ENCODE measurements at regions not wholly inside any gene's neighbourhood (a gene's known extent, or its start where the extent isn't known, plus 50 kb on each side); places are given as distances from the start of the nearest gene placed in this dataset.

GRCh38 chr2:118295592-118296390 lies 207.5 kb downstream of the INSIG2 start:
- ATAC-seq, result no peak
- H3K4me1 Mint-ChIP-seq, result no peaks in the 10 kb centered on the region
- no peak for DNase-seq
- no peak overlapping the region for H3K27ac Mint-ChIP-seq
- intact Hi-C loops (cut with DNase I, micrococcal nuclease), result no loop called here
- CTCF ChIA-PET, result no interaction called here
- POLR2A ChIA-PET, result no interaction called here
- no peaks in the 10 kb centered on the region for H3K9me3 Mint-ChIP-seq (ENCODE audit: low read depth)
- H3K27me3 Mint-ChIP-seq, result peaks cover 26% of the 10 kb centered on the region
- H3K36me3 Mint-ChIP-seq (ENCODE audit: low read depth), result no peaks in the 10 kb centered on the region
- no peak overlapping the region for H3K4me3 Mint-ChIP-seq

- H3K36me3 Mint-ChIP-seq (ENCODE audit: low read depth), result no peaks in the 10 kb centered on the region
- ATAC-seq, result no peak
- no peak overlapping the region for H3K4me3 Mint-ChIP-seq
- peaks cover 21% of the 10 kb centered on the region for H3K27me3 Mint-ChIP-seq
- intact Hi-C loops (cut with DNase I, micrococcal nuclease), result no loop called here
- ChIA-PET CTCF (no interaction called here), POLR2A (no interaction called here)
- DNase-seq, result no peak
- H3K4me1 Mint-ChIP-seq, result no peaks in the 10 kb centered on the region
- no peaks in the 10 kb centered on the region for H3K9me3 Mint-ChIP-seq (ENCODE audit: low read depth)
- H3K27ac Mint-ChIP-seq, result no peak overlapping the region
Measured at GRCh38 chr2:118294063-118294462, 205.8 kb downstream of the INSIG2 start.

GRCh38 chr2:118292991-118293390 lies 204.7 kb downstream of the INSIG2 start:
- ATAC-seq, result no peak
- Mint-ChIP-seq H3K4me1 (no peaks in the 10 kb centered on the region), H3K9me3 (ENCODE audit: low read depth) (no peaks in the 10 kb centered on the region), H3K27me3 (peaks cover 17% of the 10 kb centered on the region), H3K4me3 (no peak overlapping the region), H3K27ac (no peak overlapping the region), H3K36me3 (ENCODE audit: low read depth) (no peaks in the 10 kb centered on the region)
- DNase-seq, result no peak
- ChIA-PET POLR2A (no interaction called here), CTCF (no interaction called here)
- intact Hi-C loops (cut with DNase I, micrococcal nuclease), result no loop called here

- no peak overlapping the region for H3K27ac Mint-ChIP-seq
- no peak for ATAC-seq
- POLR2A ChIA-PET, result no interaction called here
- DNase-seq, result no peak
- H3K36me3 Mint-ChIP-seq (ENCODE audit: low read depth), result no peaks in the 10 kb centered on the region
- intact Hi-C loops (cut with DNase I, micrococcal nuclease), result no loop called here
- no peaks in the 10 kb centered on the region for H3K4me1 Mint-ChIP-seq
- no peak overlapping the region for H3K4me3 Mint-ChIP-seq
- CTCF ChIA-PET, result interaction anchor here (1.3 kb wide), 1 partner anchor 18 kb away, joined by 4 read pairs; no protein-coding TSS in a partner anchor
- H3K27me3 Mint-ChIP-seq, result peaks cover 14% of the 10 kb centered on the region
- H3K9me3 Mint-ChIP-seq (ENCODE audit: low read depth), result no peaks in the 10 kb centered on the region
Measured at GRCh38 chr2:118291251-118291880, 203.1 kb downstream of the INSIG2 start.

GRCh38 chr2:118290411-118291250 lies 202.4 kb downstream of the INSIG2 start:
- peaks cover 9% of the 10 kb centered on the region for H3K27me3 Mint-ChIP-seq
- POLR2A ChIA-PET, result no interaction called here
- H3K36me3 Mint-ChIP-seq (ENCODE audit: low read depth), result no peaks in the 10 kb centered on the region
- H3K9me3 Mint-ChIP-seq (ENCODE audit: low read depth), result no peaks in the 10 kb centered on the region
- H3K4me3 Mint-ChIP-seq, result no peak overlapping the region
- DNase-seq (no peak), ATAC-seq (no peak)
- no peak overlapping the region for H3K27ac Mint-ChIP-seq
- CTCF ChIA-PET, result interaction anchor here (0.8 to 1.3 kb wide), 2 partner anchors 17 to 451 kb away, joined by 3 to 4 read pairs; no protein-coding TSS in a partner anchor
- no peaks in the 10 kb centered on the region for H3K4me1 Mint-ChIP-seq
- intact Hi-C loops (cut with DNase I, micrococcal nuclease), result no loop called here

GRCh38 chr2:118279005-118279404 lies 190.7 kb downstream of the INSIG2 start:
- Mint-ChIP-seq H3K27me3 (peaks cover 25% of the 10 kb centered on the region), H3K36me3 (ENCODE audit: low read depth) (no peaks in the 10 kb centered on the region), H3K4me1 (no peaks in the 10 kb centered on the region), H3K4me3 (no peak overlapping the region), H3K27ac (no peak overlapping the region), H3K9me3 (ENCODE audit: low read depth) (no peaks in the 10 kb centered on the region)
- DNase-seq (no peak), ATAC-seq (no peak)
- POLR2A ChIA-PET, result no interaction called here
- intact Hi-C loops (cut with DNase I, micrococcal nuclease), result no loop called here
- CTCF ChIA-PET, result interaction anchor here (1.0 to 1.1 kb wide), 2 partner anchors 20 to 35 kb away, joined by 3 to 4 read pairs; no protein-coding TSS in a partner anchor

GRCh38 chr2:118278046-118278445 lies 189.8 kb downstream of the INSIG2 start:
- Mint-ChIP-seq H3K4me3 (no peak overlapping the region), H3K9me3 (ENCODE audit: low read depth) (no peaks in the 10 kb centered on the region), H3K27me3 (peaks cover 20% of the 10 kb centered on the region), H3K36me3 (ENCODE audit: low read depth) (no peaks in the 10 kb centered on the region), H3K4me1 (no peaks in the 10 kb centered on the region), H3K27ac (no peak overlapping the region)
- ATAC-seq, result no peak
- ChIA-PET POLR2A (no interaction called here), CTCF (no interaction called here)
- DNase-seq, result no peak
- intact Hi-C loops (cut with DNase I, micrococcal nuclease), result no loop called here

- ChIA-PET CTCF (no interaction called here), POLR2A (no interaction called here)
- H3K27me3 Mint-ChIP-seq, result peaks cover 18% of the 10 kb centered on the region
Measured at GRCh38 chr2:118274841-118275510, 186.7 kb downstream of the INSIG2 start.

GRCh38 chr2:118272391-118272790 lies 184.1 kb downstream of the INSIG2 start:
- H3K4me1 Mint-ChIP-seq, result no peaks in the 10 kb centered on the region
- no peak overlapping the region for H3K4me3 Mint-ChIP-seq
- H3K27ac Mint-ChIP-seq, result no peak overlapping the region
- no peaks in the 10 kb centered on the region for H3K9me3 Mint-ChIP-seq (ENCODE audit: low read depth)
- ChIA-PET POLR2A (no interaction called here), CTCF (no interaction called here)
- DNase-seq, result no peak
- no peaks in the 10 kb centered on the region for H3K36me3 Mint-ChIP-seq (ENCODE audit: low read depth)
- intact Hi-C loops (cut with DNase I, micrococcal nuclease), result no loop called here
- H3K27me3 Mint-ChIP-seq, result peaks cover 14% of the 10 kb centered on the region
- ATAC-seq, result no peak

More at GRCh38 chr2:118274841-118275510, 186.7 kb downstream of the INSIG2 start:
- no peak for ATAC-seq
- no peak for DNase-seq
- Mint-ChIP-seq H3K36me3 (ENCODE audit: low read depth) (no peaks in the 10 kb centered on the region), H3K27ac (no peak overlapping the region), H3K4me1 (no peaks in the 10 kb centered on the region), H3K4me3 (no peak overlapping the region), H3K9me3 (ENCODE audit: low read depth) (no peaks in the 10 kb centered on the region)
- intact Hi-C loops (cut with DNase I, micrococcal nuclease), result no loop called here

- ChIA-PET POLR2A (no interaction called here), CTCF (interaction anchor here (0.5 to 0.7 kb wide), 2 partner anchors 237 to 583 kb away, joined by 3 read pairs; no protein-coding TSS in a partner anchor)
- DNase-seq, result no peak
- peaks cover 7% of the 10 kb centered on the region for H3K27me3 Mint-ChIP-seq
- no peak overlapping the region for H3K27ac Mint-ChIP-seq
- no peak overlapping the region for H3K4me3 Mint-ChIP-seq
- H3K9me3 Mint-ChIP-seq (ENCODE audit: low read depth), result no peaks in the 10 kb centered on the region
- intact Hi-C loops (cut with DNase I, micrococcal nuclease), result no loop called here
- no peaks in the 10 kb centered on the region for H3K36me3 Mint-ChIP-seq (ENCODE audit: low read depth)
- no peaks in the 10 kb centered on the region for H3K4me1 Mint-ChIP-seq
- no peak for ATAC-seq
Measured at GRCh38 chr2:118269408-118270051, 181.3 kb downstream of the INSIG2 start.

- CTCF ChIA-PET, result no interaction called here
- no peaks in the 10 kb centered on the region for H3K9me3 Mint-ChIP-seq (ENCODE audit: low read depth)
- DNase-seq, result no peak
- no peak overlapping the region for H3K27ac Mint-ChIP-seq
- ATAC-seq, result no peak
- POLR2A ChIA-PET, result no interaction called here
- H3K36me3 Mint-ChIP-seq (ENCODE audit: low read depth), result no peaks in the 10 kb centered on the region
- H3K27me3 Mint-ChIP-seq, result peaks cover 7% of the 10 kb centered on the region
- H3K4me1 Mint-ChIP-seq, result no peaks in the 10 kb centered on the region
- intact Hi-C loops (cut with DNase I, micrococcal nuclease), result no loop called here
- no peak overlapping the region for H3K4me3 Mint-ChIP-seq
Measured at GRCh38 chr2:118268268-118268667, 180.0 kb downstream of the INSIG2 start.

All from activated CD4-positive, alpha-beta T cell treated with anti-CD3 and anti-CD28 coated beads for 36 hours (primary cell).